ENCODE measurements at regions not wholly inside any gene's neighbourhood (a gene's known extent, or its start where the extent isn't known, plus 50 kb on each side); places are given as distances from the start of the nearest gene placed in this dataset.

DNA sequence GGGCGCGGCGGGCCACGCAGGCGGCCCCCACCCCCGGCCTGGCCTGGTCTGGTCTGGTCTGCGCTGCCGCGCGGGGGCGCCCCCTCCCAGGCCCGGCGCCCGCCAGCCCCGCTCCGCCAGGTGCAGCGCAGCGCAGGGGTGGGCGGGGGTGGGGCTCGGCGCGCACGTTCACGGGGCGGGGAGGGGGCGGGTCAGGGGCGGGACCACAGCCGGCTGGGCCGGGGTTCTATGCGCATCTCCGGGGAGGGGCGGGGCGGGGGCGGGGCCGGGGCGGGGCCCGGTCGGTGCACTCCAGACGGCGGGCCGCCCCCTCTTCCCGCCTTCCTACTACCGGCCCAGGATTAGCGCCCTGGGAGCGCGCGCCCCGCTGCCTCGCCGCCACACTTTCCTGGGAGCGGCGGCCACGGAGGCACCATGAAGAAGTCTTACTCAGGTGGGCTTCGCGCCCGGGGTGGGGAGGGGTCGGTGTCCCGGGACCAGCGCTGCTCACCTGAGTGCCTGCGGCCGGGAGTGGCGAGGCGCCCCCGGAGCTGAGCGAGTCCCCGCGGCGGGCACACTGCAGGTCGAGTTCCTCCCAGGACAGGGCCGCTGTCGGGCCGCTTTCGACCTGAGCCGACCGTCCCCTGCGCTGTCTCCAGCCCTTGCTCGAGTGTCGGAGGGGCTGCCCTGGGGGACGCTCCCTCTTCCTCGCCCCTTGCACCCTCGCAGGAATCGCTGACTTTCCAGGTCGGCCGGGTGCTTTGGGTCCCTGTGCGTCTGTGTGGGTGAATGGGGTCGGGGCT is 140.5 kb downstream of the SEC14L1 start (continued):
- TF ChIP-seq, protein P1, sequence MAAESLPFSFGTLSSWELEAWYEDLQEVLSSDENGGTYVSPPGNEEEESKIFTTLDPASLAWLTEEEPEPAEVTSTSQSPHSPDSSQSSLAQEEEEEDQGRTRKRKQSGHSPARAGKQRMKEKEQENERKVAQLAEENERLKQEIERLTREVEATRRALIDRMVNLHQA (CRISPR knock-in tag; IDR thresholded peaks at IDR 0.05), result no peak
- TF ChIP-seq MAFF (IDR thresholded peaks at IDR 0.05; ENCODE audit: low read depth, low read length) (no peak), SMYD3 (CRISPR knock-in tag; IDR thresholded peaks at IDR 0.05) (no peak), ZFYVE20 (CRISPR knock-in tag; IDR thresholded peaks at IDR 0.05; ENCODE audit: borderline replicate concordance, low read depth) (no peak), MLLT10 (CRISPR knock-in tag; IDR thresholded peaks at IDR 0.05) (no peak), ZNF878 (CRISPR knock-in tag; IDR thresholded peaks at IDR 0.05) (no peak), POLR2G (IDR thresholded peaks at IDR 0.05; ENCODE audit: low read depth, low read length) (peak; percentile 82), HIVEP1 (CRISPR knock-in tag; IDR thresholded peaks at IDR 0.05) (peak; percentile 79), ZMAT3 (CRISPR knock-in tag; conservative IDR thresholded peaks at IDR 0.05) (peak; percentile 44; the same call in 1 of the 2 replicates), NONO (IDR thresholded peaks at IDR 0.05) (no peak), NONO (CRISPR knock-in tag; conservative IDR thresholded peaks at IDR 0.05) (peak; percentile 35; the same call in 1 of the 2 replicates), SMARCC2 (IDR thresholded peaks at IDR 0.05) (no peak), ZNF274 (CRISPR knock-in tag; IDR thresholded peaks at IDR 0.05) (peak; percentile 85), ZNF724P (CRISPR knock-in tag; IDR thresholded peaks at IDR 0.05; ENCODE audit: borderline replicate concordance) (0 out of 2 replicates have a peak, but pooled peaks have one; percentile 71), ZNF207 (IDR thresholded peaks at IDR 0.05; ENCODE audit: borderline replicate concordance) (no peak)
- TF ChIP-seq, protein P2, sequence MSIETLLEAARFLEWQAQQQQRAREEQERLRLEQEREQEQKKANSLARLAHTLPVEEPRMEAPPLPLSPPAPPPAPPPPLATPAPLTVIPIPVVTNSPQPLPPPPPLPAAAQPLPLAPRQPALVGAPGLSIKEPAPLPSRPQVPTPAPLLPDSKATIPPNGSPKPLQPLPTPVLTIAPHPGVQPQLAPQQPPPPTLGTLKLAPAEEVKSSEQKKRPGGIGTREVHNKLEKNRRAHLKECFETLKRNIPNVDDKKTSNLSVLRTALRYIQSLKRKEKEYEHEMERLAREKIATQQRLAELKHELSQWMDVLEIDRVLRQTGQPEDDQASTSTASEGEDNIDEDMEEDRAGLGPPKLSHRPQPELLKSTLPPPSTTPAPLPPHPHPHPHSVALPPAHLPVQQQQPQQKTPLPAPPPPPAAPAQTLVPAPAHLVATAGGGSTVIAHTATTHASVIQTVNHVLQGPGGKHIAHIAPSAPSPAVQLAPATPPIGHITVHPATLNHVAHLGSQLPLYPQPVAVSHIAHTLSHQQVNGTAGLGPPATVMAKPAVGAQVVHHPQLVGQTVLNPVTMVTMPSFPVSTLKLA (IDR thresholded peaks at IDR 0.05), result no peak
- TF ChIP-seq, protein P3, sequence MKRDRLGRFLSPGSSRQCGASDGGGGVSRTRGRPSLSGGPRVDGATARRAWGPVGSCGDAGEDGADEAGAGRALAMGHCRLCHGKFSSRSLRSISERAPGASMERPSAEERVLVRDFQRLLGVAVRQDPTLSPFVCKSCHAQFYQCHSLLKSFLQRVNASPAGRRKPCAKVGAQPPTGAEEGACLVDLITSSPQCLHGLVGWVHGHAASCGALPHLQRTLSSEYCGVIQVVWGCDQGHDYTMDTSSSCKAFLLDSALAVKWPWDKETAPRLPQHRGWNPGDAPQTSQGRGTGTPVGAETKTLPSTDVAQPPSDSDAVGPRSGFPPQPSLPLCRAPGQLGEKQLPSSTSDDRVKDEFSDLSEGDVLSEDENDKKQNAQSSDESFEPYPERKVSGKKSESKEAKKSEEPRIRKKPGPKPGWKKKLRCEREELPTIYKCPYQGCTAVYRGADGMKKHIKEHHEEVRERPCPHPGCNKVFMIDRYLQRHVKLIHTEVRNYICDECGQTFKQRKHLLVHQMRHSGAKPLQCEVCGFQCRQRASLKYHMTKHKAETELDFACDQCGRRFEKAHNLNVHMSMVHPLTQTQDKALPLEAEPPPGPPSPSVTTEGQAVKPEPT (CRISPR knock-in tag; IDR thresholded peaks at IDR 0.05; ENCODE audit: low read depth), result peak; percentile 73; the same call in 1 of the 2 replicates
- TF ChIP-seq, protein P4, sequence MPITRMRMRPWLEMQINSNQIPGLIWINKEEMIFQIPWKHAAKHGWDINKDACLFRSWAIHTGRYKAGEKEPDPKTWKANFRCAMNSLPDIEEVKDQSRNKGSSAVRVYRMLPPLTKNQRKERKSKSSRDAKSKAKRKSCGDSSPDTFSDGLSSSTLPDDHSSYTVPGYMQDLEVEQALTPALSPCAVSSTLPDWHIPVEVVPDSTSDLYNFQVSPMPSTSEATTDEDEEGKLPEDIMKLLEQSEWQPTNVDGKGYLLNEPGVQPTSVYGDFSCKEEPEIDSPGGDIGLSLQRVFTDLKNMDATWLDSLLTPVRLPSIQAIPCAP (CRISPR knock-in tag; IDR thresholded peaks at IDR 0.05; ENCODE audit: low read depth), result 0 out of 2 replicates have a peak, but pooled peaks have one; percentile 22
- TF ChIP-seq, protein P5, sequence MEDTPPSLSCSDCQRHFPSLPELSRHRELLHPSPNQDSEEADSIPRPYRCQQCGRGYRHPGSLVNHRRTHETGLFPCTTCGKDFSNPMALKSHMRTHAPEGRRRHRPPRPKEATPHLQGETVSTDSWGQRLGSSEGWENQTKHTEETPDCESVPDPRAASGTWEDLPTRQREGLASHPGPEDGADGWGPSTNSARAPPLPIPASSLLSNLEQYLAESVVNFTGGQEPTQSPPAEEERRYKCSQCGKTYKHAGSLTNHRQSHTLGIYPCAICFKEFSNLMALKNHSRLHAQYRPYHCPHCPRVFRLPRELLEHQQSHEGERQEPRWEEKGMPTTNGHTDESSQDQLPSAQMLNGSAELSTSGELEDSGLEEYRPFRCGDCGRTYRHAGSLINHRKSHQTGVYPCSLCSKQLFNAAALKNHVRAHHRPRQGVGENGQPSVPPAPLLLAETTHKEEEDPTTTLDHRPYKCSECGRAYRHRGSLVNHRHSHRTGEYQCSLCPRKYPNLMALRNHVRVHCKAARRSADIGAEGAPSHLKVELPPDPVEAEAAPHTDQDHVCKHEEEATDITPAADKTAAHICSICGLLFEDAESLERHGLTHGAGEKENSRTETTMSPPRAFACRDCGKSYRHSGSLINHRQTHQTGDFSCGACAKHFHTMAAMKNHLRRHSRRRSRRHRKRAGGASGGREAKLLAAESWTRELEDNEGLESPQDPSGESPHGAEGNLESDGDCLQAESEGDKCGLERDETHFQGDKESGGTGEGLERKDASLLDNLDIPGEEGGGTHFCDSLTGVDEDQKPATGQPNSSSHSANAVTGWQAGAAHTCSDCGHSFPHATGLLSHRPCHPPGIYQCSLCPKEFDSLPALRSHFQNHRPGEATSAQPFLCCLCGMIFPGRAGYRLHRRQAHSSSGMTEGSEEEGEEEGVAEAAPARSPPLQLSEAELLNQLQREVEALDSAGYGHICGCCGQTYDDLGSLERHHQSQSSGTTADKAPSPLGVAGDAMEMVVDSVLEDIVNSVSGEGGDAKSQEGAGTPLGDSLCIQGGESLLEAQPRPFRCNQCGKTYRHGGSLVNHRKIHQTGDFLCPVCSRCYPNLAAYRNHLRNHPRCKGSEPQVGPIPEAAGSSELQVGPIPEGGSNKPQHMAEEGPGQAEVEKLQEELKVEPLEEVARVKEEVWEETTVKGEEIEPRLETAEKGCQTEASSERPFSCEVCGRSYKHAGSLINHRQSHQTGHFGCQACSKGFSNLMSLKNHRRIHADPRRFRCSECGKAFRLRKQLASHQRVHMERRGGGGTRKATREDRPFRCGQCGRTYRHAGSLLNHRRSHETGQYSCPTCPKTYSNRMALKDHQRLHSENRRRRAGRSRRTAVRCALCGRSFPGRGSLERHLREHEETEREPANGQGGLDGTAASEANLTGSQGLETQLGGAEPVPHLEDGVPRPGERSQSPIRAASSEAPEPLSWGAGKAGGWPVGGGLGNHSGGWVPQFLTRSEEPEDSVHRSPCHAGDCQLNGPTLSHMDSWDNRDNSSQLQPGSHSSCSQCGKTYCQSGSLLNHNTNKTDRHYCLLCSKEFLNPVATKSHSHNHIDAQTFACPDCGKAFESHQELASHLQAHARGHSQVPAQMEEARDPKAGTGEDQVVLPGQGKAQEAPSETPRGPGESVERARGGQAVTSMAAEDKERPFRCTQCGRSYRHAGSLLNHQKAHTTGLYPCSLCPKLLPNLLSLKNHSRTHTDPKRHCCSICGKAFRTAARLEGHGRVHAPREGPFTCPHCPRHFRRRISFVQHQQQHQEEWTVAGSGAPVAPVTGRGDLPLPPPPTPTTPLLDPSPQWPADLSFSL (CRISPR knock-in tag; IDR thresholded peaks at IDR 0.05), result no peak

Measured in HepG2 (cell line).